GM13976 (cell line): ENCODE measurements at regions not wholly inside any gene's neighbourhood (a gene's known extent, or its start where the extent isn't known, plus 50 kb on each side); places are given as distances from the start of the nearest gene placed in this dataset.
"Not testable (repeated sequence)": the region's sequence is repeated elsewhere in the genome, so short reads cannot be mapped to it uniquely, and the experiment has no call there.

Experiments
- DNase-seq: peaks from one replicate; pipeline ENCODE4 v3.0.0; 2012; ENCODE audit warnings: low spot score
- in situ Hi-C: fragments of 300-500 bp; cut with MboI; formaldehyde crosslinking; loops from one replicate; pipeline ENCODE4 v1.12.0; 2022; ENCODE audit warnings: low sequenced_read_pairs, mixed read lengths, inconsistent platforms; ENCODE audit not compliant: unreplicated experiment
- TF ChIP-seq, protein P1 (sequence below): IDR thresholded peaks from 2 replicates; pipeline ENCODE4 v1.5.1; 2012; ENCODE audit warnings: borderline replicate concordance, mild to moderate bottlenecking; ENCODE audit not compliant: insufficient read depth; ENCODE audit errors: extremely low read depth, missing control alignments, control extremely low read depth

DNA sequence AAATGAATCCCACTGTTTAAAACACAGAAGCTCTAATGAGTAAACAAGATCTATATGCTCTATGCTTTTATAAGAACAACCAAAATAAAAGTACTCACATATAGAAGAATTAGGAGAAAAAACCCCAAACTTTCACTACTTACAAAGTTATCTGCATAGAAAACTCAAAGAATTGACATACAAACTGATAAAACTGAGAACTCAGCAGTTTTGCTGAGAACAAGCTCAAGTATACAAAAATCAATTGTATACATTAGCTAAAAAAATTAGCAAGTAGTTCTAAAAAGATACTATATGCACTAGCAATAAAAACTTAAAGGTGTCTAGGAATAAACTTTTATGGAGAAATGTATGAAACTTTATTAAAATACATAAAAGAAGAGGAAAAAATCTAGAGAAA is 186.2 kb upstream of the KAZN start:
- TF ChIP-seq, protein P1, sequence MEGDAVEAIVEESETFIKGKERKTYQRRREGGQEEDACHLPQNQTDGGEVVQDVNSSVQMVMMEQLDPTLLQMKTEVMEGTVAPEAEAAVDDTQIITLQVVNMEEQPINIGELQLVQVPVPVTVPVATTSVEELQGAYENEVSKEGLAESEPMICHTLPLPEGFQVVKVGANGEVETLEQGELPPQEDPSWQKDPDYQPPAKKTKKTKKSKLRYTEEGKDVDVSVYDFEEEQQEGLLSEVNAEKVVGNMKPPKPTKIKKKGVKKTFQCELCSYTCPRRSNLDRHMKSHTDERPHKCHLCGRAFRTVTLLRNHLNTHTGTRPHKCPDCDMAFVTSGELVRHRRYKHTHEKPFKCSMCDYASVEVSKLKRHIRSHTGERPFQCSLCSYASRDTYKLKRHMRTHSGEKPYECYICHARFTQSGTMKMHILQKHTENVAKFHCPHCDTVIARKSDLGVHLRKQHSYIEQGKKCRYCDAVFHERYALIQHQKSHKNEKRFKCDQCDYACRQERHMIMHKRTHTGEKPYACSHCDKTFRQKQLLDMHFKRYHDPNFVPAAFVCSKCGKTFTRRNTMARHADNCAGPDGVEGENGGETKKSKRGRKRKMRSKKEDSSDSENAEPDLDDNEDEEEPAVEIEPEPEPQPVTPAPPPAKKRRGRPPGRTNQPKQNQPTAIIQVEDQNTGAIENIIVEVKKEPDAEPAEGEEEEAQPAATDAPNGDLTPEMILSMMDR: no peak
- no peak for DNase-seq
- in situ Hi-C loops: no loop called here

DNA sequence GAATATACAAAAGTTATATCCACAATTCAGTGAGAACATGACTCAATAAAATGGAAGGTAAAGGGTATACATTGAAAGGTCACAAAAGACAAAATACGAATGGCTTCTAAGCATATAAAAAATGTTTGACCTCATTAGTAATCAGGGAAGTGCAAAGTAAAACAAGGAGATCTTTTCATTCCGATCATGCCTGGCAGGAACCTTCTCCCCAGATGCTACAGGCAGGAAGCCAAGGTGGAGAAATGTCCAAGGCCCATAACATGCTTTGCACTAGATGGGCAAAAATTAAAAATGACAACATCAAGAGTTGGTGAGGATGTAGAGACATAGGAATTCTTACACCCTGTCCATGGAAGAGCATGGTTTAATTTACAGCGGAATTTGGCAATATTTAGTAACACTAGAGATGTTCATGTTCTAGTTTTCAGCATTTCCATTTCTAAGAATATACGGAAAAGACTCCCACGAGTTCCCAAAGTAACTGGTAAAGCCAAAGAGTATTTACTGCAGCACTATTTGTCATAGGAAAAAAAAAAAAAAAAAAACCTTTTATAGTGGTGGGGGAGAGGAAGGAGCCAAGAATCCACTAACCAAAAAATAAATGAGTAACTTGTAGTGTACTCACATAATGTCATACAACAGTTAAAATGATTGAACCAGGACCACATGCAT is 184.5 kb upstream of the KAZN start:
- DNase-seq: no peak
- TF ChIP-seq, protein P1: no peak
- in situ Hi-C loops: no loop called here

DNA sequence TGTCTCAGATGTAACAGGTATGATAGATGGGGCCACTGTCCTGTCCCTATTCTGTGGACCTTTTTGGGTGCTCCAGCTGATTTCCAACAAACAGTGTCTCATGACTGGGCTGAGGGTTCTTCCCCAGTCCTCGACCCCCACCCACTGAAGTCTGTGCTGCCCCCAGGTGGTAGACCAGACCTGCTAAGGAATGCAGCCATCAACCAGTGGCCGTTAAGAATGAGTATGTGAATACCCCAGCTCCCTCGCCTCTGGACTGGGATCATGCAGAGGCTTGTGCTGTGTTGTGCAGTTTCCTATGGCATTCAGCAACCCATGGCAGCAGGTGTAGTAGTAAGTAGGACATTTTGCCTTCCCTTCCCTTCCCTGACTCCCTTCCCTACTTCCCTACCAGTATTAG is 183.1 kb upstream of the KAZN start:
- no peak for DNase-seq
- TF ChIP-seq, protein P1: no peak

DNA sequence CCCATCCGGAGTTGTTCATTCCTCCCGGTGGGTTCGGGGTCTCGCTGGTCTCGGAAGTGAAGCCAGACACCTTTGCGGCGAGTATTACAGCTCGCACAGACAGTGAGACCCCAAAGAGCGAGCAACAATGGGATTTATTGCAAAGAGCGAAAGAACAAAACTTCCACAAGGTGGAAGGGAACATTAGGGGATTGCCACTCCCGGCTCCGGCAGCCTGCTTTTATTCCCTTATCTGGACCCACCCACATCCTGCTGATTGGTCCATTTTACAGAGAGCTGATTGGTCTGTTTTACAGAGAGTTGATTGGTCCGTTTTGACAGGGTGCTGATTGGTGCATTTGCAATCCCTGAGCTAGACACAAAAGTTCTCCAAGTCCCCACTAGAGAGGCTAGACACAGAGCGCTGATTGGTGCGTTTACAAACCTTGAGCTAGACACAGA is 178.7 kb upstream of the KAZN start:
- in situ Hi-C loops, DNase-seq: not testable (repeated sequence)

More for the DNA sequence above, 183.1 kb upstream of the KAZN start:
- in situ Hi-C loops: no loop called here

DNA sequence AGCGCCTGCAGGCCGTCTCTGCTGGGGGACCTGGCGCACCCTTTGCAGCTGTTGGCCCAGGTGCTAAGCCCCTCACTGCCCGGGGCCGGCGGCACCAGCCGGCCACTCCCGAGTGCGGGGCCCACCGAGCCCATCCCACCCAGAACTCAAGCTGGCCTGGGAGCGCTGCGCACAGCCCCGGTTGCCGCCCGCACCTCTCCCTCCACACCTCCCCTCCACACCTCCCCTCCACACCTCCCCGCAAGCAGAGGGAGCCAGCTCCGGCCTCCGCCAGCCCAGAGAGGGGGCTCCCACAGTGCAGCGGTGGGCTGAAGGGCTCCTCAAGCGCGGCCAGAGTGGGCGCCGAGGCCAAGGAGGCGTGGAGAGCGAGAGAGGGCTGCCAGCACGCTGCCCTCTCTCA is 177.8 kb upstream of the KAZN start:
- in situ Hi-C loops: no loop called here
- TF ChIP-seq, protein P1: no peak
- DNase-seq: no peak

DNA sequence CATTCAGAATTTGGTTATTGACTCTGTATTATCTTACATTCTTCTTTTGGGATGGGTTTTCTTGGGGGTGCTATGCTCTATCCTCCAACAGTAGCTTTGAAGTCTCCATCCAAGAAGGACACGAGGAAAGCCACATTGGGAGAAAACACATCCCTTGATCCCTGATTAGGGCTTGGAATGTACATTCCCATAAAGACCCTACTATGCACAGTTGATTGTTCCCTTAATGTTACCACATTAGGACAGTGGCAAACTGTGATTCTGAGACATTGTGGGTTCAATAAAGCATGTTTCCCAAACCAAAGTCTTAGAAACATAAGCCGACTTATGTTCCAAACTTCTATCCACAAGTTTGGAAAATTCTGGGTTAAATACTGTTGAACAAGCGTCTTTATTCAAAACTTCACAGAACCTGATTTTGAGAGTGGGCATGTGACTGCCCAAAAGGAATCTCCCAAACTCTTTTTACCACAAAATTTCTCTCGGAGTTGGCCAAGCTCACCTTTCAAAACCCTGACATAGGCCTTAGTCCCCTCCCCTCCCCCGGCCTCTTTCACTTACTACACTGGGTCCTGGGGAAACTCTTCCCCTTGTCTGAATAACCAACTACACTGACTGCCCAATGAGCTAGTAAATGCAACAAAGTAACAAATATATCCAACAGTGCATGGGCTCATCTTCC is 177.0 kb upstream of the KAZN start:
- in situ Hi-C loops: no loop called here
- TF ChIP-seq, protein P1: no peak
- DNase-seq: no peak

DNA sequence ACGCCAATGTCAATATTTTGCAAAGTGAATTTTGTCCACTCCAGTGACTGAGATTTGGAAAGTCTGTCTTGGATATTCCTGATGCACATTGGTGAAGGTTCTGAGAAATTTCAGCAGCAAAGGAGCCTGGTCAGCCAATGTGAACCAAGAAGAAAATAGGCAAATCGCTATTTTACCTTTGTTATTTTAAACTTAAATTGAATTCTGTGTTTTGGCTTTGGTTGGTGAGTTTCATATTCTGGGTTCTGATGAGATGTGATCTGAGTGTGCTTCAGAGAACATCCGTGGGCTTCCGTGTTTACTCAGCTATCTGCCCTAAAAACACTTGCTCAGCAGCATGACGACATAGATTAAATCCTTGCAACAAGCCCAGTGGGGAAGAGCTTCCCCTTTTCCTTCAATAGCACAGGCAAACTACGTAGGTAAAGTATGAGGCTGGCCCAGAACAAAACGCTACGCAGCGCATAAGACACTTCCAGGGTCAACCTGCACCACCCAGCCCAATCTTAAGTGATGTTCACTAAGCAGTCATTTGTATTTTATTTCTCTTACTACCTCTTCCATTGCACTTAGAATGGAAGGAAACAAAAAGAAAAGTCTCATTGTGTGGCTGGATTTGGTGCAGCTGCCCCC is 176.4 kb upstream of the KAZN start:
- TF ChIP-seq, protein P1: no peak
- no peak for DNase-seq
- in situ Hi-C loops: no loop called here
